Mucosa of descending colon (tissue), 3 donors: ENCODE measurements at regions not wholly inside any gene's neighbourhood (a gene's known extent, or its start where the extent isn't known, plus 50 kb on each side); places are given as distances from the start of the nearest gene placed in this dataset.

Experiments
- ATAC-seq: fragments of 200-7000 bp; cut with Tn5 transposase; one replicate; pipeline ENCODE4 v1.9.1; 2020; ENCODE audit warnings: mild to moderate bottlenecking, moderate library complexity
- DNase-seq, 3 donors: peaks; one replicate each; pipeline ENCODE4 v3.0.0-alpha.2; 2020
- H3K36me3 ChIP-seq: fragments of 200-600 bp; one replicate; pipeline ENCODE4 v1.8.0; 2021; ENCODE audit warnings: low read depth, mild to moderate bottlenecking
- H3K4me1 ChIP-seq: fragments of 200-600 bp; one replicate; pipeline ENCODE4 v1.8.0; 2021; ENCODE audit warnings: low read depth, mild to moderate bottlenecking
- H3K4me3 ChIP-seq: fragments of 200-600 bp; one replicate; pipeline ENCODE4 v1.8.0; 2021; ENCODE audit warnings: mild to moderate bottlenecking
- H3K9me3 ChIP-seq: fragments of 200-600 bp; one replicate; pipeline ENCODE4 v1.8.0; 2021; ENCODE audit warnings: mild to moderate bottlenecking
- CTCF ChIP-seq: fragments of 200-600 bp; IDR thresholded peaks from one replicate; pipeline ENCODE4 v1.8.0; 2022; ENCODE audit warnings: antibody characterized with exemption, mild to moderate bottlenecking
- intact Hi-C, 2 donors: fragments of 100-400 bp; cut with DNase I in 1 of 2; cut with micrococcal nuclease in 1 of 2; formaldehyde crosslinking; loops; one replicate each; pipeline versions ENCODE4 v1.11.0 to v1.11.1; 2022; cut with DNase I, micrococcal nuclease
- donor health status: DM: no; HTN: no; CAD: no; lungs with moderate emphysema.
- donor health status: DM: no; HTN: no; CAD: no.
- donor health status: DM: no; HTN: yes; CAD: no.

DNA sequence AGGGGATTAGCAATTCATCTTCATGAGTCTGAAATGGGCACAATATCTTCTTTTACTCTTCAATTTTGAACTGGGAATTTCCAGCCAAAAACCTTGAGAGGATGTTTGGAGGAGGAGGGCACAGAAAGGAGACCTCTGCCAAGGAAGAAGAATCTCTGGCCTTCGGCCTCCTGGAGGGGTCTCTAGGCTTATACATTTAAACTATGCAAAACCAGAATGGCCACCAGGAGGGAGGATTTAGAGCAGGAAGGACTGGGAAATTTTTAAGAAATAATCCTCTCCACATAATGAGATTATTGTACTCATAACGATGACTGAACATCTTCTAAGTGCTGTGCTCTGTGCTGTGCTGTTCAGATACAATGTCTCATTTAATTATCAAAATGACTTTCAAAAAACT lies 325.9 kb downstream of the NDFIP2 start:
- Histone ChIP-seq H3K36me3 (no peaks in the 10 kb centered on the region), H3K4me3 (no peak overlapping the region), H3K9me3 (no peaks in the 10 kb centered on the region), H3K4me1 (no peaks in the 10 kb centered on the region)
- TF ChIP-seq CTCF: no peak
- ATAC-seq (no peak), DNase-seq (no peak)
- intact Hi-C loops: no loop called here

GRCh38 chr13:79805317-79805716 lies 324.4 kb downstream of the NDFIP2 start:
- no peaks in the 10 kb centered on the region for H3K9me3 ChIP-seq
- DNase-seq (no peak), ATAC-seq (no peak)
- intact Hi-C loops: no loop called here
- no peaks in the 10 kb centered on the region for H3K4me1 ChIP-seq
- no peak overlapping the region for H3K4me3 ChIP-seq
- H3K36me3 ChIP-seq: no peaks in the 10 kb centered on the region
- TF ChIP-seq CTCF: no peak

- DNase-seq (no peak), ATAC-seq (no peak)
- no peaks in the 10 kb centered on the region for H3K36me3 ChIP-seq
- H3K9me3 ChIP-seq: no peaks in the 10 kb centered on the region
- intact Hi-C loops: no loop called here
- no peaks in the 10 kb centered on the region for H3K4me1 ChIP-seq
- H3K4me3 ChIP-seq: no peak overlapping the region
- no peak for TF ChIP-seq CTCF
These were observed 323.0 kb downstream of the NDFIP2 start for GRCh38 chr13:79803989-79804388.

GRCh38 chr13:79803296-79803695 lies 322.3 kb downstream of the NDFIP2 start:
- Histone ChIP-seq H3K36me3 (no peaks in the 10 kb centered on the region), H3K9me3 (no peaks in the 10 kb centered on the region), H3K4me3 (no peak overlapping the region), H3K4me1 (no peaks in the 10 kb centered on the region)
- no peak for ATAC-seq
- DNase-seq: no peak
- TF ChIP-seq CTCF: no peak
- intact Hi-C loops: no loop called here

- H3K9me3 ChIP-seq: no peaks in the 10 kb centered on the region
- DNase-seq (no peak), ATAC-seq (no peak)
- H3K4me3 ChIP-seq: no peak overlapping the region
- no peaks in the 10 kb centered on the region for H3K36me3 ChIP-seq
- no peaks in the 10 kb centered on the region for H3K4me1 ChIP-seq
- intact Hi-C loops: no loop called here
- TF ChIP-seq CTCF: no peak
These were observed 321.6 kb downstream of the NDFIP2 start for GRCh38 chr13:79802389-79803085.
